ENCODE measurements at regions not wholly inside any gene's neighbourhood (a gene's known extent, or its start where the extent isn't known, plus 50 kb on each side); places are given as distances from the start of the nearest gene placed in this dataset.

GRCh38 chr2:123036300-123036699 lies 988.8 kb upstream of the CNTNAP5 start:
- intact Hi-C loops (cut with micrococcal nuclease; ENCODE audit: unreplicated experiment), result no loop called here
- peaks cover 3% of the 10 kb centered on the region; the same call in 1 of the 2 replicates for H3K9me3 ChIP-seq (ENCODE audit: insufficient read depth, low read depth)
- no peaks in the 10 kb centered on the region for H4K20me1 ChIP-seq (ENCODE audit: insufficient read depth)
- no peaks in the 10 kb centered on the region for H3K79me2 ChIP-seq (ENCODE audit: low read depth)
- H3K9me2 ChIP-seq (ENCODE audit: insufficient read depth), result no peaks in the 10 kb centered on the region
- no TSS peak for BruUV-seq (replicated peaks)
- no peaks in the 10 kb centered on the region for H3K27me3 ChIP-seq (ENCODE audit: insufficient read depth, low read depth)
- TF ChIP-seq EZH2 (IDR thresholded peaks at IDR 0.05; ENCODE audit: low read depth), result no peak
- TF ChIP-seq, protein P1, sequence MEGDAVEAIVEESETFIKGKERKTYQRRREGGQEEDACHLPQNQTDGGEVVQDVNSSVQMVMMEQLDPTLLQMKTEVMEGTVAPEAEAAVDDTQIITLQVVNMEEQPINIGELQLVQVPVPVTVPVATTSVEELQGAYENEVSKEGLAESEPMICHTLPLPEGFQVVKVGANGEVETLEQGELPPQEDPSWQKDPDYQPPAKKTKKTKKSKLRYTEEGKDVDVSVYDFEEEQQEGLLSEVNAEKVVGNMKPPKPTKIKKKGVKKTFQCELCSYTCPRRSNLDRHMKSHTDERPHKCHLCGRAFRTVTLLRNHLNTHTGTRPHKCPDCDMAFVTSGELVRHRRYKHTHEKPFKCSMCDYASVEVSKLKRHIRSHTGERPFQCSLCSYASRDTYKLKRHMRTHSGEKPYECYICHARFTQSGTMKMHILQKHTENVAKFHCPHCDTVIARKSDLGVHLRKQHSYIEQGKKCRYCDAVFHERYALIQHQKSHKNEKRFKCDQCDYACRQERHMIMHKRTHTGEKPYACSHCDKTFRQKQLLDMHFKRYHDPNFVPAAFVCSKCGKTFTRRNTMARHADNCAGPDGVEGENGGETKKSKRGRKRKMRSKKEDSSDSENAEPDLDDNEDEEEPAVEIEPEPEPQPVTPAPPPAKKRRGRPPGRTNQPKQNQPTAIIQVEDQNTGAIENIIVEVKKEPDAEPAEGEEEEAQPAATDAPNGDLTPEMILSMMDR (conservative IDR thresholded peaks at IDR 0.05), result no peak
- H3K4me1 ChIP-seq (replicated peaks; ENCODE audit: insufficient read depth), result 0 out of 2 replicates have a peak, but pooled peaks cover 1% of the 10 kb centered on the region
- ChIA-PET POLR2A (ENCODE audit: unreplicated experiment) (no interaction called here), CTCF (no interaction called here)
- no peak overlapping the region for H2AFZ ChIP-seq
- H3K27ac ChIP-seq, result no peak overlapping the region
- H3K4me2 ChIP-seq, result no peak overlapping the region
- no peak overlapping the region for H3K4me3 ChIP-seq
- no peaks in the 10 kb centered on the region for H3K36me3 ChIP-seq (ENCODE audit: low read depth)
- H3F3A ChIP-seq (ENCODE audit: insufficient read depth, low read depth), result no peaks in the 10 kb centered on the region
- no peak for DNase-seq

DNA sequence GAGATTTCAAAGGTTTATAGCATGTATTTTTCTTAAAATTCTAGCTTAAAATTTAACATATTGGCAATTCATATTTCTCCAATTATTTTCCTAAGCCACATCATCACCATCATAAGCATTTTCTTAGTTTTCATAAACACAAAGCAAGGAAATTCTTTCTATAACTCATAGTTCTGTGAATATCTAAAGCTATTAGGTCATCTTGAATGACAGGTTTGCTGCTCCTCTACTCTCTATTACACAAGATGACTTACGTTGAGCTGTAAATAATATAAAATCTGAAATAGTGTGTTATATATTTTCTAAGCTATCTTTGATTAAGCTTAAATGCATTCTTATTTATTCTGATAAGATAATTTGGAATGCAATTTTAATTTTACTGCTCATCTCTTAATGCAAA lies 984.6 kb upstream of the CNTNAP5 start:
- POLR2A ChIA-PET (ENCODE audit: unreplicated experiment), result no interaction called here
- CTCF ChIA-PET, result no interaction called here
- no peak for TF ChIP-seq EZH2 (IDR thresholded peaks at IDR 0.05; ENCODE audit: low read depth)
- TF ChIP-seq, protein P1 (conservative IDR thresholded peaks at IDR 0.05), result no peak

GRCh38 chr2:123043458-123043857 lies 981.6 kb upstream of the CNTNAP5 start:
- no peaks in the 10 kb centered on the region for H3K79me2 ChIP-seq (ENCODE audit: low read depth)
- H3K36me3 ChIP-seq (ENCODE audit: low read depth), result no peaks in the 10 kb centered on the region
- peaks cover 3% of the 10 kb centered on the region; the same call in 1 of the 2 replicates for H3K9me3 ChIP-seq (ENCODE audit: insufficient read depth, low read depth)
- no peak overlapping the region for H3K4me2 ChIP-seq
- DNase-seq, result no peak
- TF ChIP-seq, protein P1 (conservative IDR thresholded peaks at IDR 0.05), result no peak
- no peak for TF ChIP-seq EZH2 (IDR thresholded peaks at IDR 0.05; ENCODE audit: low read depth)
- H3K9me2 ChIP-seq (ENCODE audit: insufficient read depth), result no peaks in the 10 kb centered on the region
- BruUV-seq (replicated peaks), result no TSS peak
- no peak overlapping the region for H3K4me3 ChIP-seq
- no peak overlapping the region for H2AFZ ChIP-seq
- intact Hi-C loops (cut with micrococcal nuclease; ENCODE audit: unreplicated experiment), result no loop called here
- CTCF ChIA-PET, result no interaction called here
- no peaks in the 10 kb centered on the region for H3K27me3 ChIP-seq (ENCODE audit: insufficient read depth, low read depth)
- H4K20me1 ChIP-seq (ENCODE audit: insufficient read depth), result no peaks in the 10 kb centered on the region
- H3K4me1 ChIP-seq (replicated peaks; ENCODE audit: insufficient read depth), result 0 out of 2 replicates have a peak, but pooled peaks cover 6% of the 10 kb centered on the region
- H3F3A ChIP-seq (ENCODE audit: insufficient read depth, low read depth), result no peaks in the 10 kb centered on the region
- POLR2A ChIA-PET (ENCODE audit: unreplicated experiment), result no interaction called here
- H3K27ac ChIP-seq, result no peak overlapping the region

More for the DNA sequence above, 984.6 kb upstream of the CNTNAP5 start:
- no peaks in the 10 kb centered on the region for H3K79me2 ChIP-seq (ENCODE audit: low read depth)
- no peaks in the 10 kb centered on the region for H3K9me2 ChIP-seq (ENCODE audit: insufficient read depth)
- no peak for DNase-seq
- intact Hi-C loops (cut with micrococcal nuclease; ENCODE audit: unreplicated experiment), result no loop called here
- H3K4me2 ChIP-seq, result no peak overlapping the region
- H3K36me3 ChIP-seq (ENCODE audit: low read depth), result no peaks in the 10 kb centered on the region
- no peak overlapping the region for H3K27ac ChIP-seq
- H3K27me3 ChIP-seq (ENCODE audit: insufficient read depth, low read depth), result no peaks in the 10 kb centered on the region
- H3K4me3 ChIP-seq, result no peak overlapping the region
- H3K4me1 ChIP-seq (replicated peaks; ENCODE audit: insufficient read depth), result 0 out of 2 replicates have a peak, but pooled peaks cover 6% of the 10 kb centered on the region
- no peak overlapping the region for H2AFZ ChIP-seq
- H3K9me3 ChIP-seq (ENCODE audit: insufficient read depth, low read depth), result peaks cover 3% of the 10 kb centered on the region; the same call in 1 of the 2 replicates
- BruUV-seq (replicated peaks), result no TSS peak
- no peaks in the 10 kb centered on the region for H3F3A ChIP-seq (ENCODE audit: insufficient read depth, low read depth)
- no peaks in the 10 kb centered on the region for H4K20me1 ChIP-seq (ENCODE audit: insufficient read depth)

Measured in PC-9 (cell line).